ENCODE measurements at regions not wholly inside any gene's neighbourhood (a gene's known extent, or its start where the extent isn't known, plus 50 kb on each side); places are given as distances from the start of the nearest gene placed in this dataset.

GRCh38 chr14:71646518-71646917, 285.7 kb upstream of the RGS6 start:
- Histone ChIP-seq H2AFZ (ENCODE audit: low read depth) (no peak overlapping the region), H3K79me2 (ENCODE audit: insufficient read depth, low read depth) (no peaks in the 10 kb centered on the region), H3K36me3 (ENCODE audit: insufficient read depth) (no peaks in the 10 kb centered on the region), H3K9ac (no peak overlapping the region), H4K20me1 (ENCODE audit: insufficient read depth) (no peaks in the 10 kb centered on the region), H3K4me2 (no peak overlapping the region), H3K4me1 (ENCODE audit: low read depth, poor library complexity, severe bottlenecking) (no peaks in the 10 kb centered on the region), H3K27me3 (ENCODE audit: insufficient read depth, low read depth) (no peaks in the 10 kb centered on the region), H3K27ac (no peak overlapping the region), H3K4me3 (IDR thresholded peaks at IDR 0.05; ENCODE audit: insufficient read depth, low read depth, low read length) (no peak overlapping the region)
- TF ChIP-seq, protein P1, sequence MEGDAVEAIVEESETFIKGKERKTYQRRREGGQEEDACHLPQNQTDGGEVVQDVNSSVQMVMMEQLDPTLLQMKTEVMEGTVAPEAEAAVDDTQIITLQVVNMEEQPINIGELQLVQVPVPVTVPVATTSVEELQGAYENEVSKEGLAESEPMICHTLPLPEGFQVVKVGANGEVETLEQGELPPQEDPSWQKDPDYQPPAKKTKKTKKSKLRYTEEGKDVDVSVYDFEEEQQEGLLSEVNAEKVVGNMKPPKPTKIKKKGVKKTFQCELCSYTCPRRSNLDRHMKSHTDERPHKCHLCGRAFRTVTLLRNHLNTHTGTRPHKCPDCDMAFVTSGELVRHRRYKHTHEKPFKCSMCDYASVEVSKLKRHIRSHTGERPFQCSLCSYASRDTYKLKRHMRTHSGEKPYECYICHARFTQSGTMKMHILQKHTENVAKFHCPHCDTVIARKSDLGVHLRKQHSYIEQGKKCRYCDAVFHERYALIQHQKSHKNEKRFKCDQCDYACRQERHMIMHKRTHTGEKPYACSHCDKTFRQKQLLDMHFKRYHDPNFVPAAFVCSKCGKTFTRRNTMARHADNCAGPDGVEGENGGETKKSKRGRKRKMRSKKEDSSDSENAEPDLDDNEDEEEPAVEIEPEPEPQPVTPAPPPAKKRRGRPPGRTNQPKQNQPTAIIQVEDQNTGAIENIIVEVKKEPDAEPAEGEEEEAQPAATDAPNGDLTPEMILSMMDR (conservative IDR thresholded peaks at IDR 0.05; ENCODE audit: low read depth, low read length): no peak

DNA sequence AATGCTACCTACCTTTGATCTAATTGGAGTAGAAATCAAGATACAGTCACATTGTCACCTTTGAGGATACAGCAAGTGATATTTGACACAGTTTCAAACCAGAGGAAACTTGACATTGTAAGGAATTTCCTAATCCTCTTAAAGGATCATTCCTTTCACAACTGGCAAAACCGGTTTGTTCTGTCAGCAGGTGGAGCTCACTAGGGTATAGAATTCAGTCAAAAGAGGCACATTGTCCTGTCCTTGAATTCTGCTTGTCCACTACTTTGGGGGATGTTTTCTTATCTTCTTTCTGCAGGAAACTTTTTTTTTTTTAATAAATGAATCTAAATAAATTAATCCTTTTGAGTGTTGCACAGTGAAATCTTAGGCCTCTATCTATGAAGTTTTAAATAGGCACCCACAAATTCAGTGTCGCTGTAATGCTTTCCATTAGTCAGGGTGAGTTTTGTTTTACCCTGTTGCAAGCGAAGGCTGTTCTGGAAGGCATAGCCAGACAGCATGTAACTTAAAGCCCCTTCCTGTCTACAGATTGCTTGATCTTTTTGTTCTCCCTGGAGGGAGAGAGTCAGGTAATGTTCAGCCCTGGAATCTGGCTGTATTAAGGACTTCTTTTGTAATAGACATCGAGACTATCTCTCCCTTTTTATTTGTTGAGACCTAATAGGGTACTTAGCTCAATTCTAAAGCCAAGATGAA, 285.0 kb upstream of the RGS6 start:
- no peaks in the 10 kb centered on the region for H3K36me3 ChIP-seq (ENCODE audit: insufficient read depth)
- H3K27ac ChIP-seq: no peak overlapping the region
- no peak overlapping the region for H3K4me2 ChIP-seq
- TF ChIP-seq, protein P1 (conservative IDR thresholded peaks at IDR 0.05; ENCODE audit: low read depth, low read length): no peak
- H4K20me1 ChIP-seq (ENCODE audit: insufficient read depth): no peaks in the 10 kb centered on the region
- no peak overlapping the region for H3K4me3 ChIP-seq (IDR thresholded peaks at IDR 0.05; ENCODE audit: insufficient read depth, low read depth, low read length)
- no peaks in the 10 kb centered on the region for H3K79me2 ChIP-seq (ENCODE audit: insufficient read depth, low read depth)
- H3K27me3 ChIP-seq (ENCODE audit: insufficient read depth, low read depth): no peaks in the 10 kb centered on the region
- no peaks in the 10 kb centered on the region for H3K4me1 ChIP-seq (ENCODE audit: low read depth, poor library complexity, severe bottlenecking)
- no peak overlapping the region for H3K9ac ChIP-seq
- H2AFZ ChIP-seq (ENCODE audit: low read depth): no peak overlapping the region

DNA sequence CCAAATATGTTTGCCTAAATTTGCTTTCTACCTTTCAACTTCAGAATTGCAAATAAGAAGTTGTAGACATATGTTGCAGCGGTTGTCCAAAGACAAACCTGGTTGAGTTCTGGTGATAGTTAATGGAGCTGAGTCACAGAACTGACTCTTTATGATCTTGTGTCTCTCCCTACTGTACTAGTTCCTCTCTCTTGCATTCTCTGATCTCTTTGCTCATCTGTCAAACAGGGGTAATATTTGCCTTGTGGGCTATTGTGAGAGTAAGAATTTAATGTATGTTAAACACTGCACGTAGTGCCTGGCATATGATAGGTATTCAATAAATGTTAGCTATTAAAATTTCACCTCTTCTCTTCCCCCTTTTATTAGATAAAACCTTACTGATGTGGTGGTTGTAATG, 283.5 kb upstream of the RGS6 start:
- H4K20me1 ChIP-seq (ENCODE audit: insufficient read depth): no peaks in the 10 kb centered on the region
- H3K4me2 ChIP-seq: no peak overlapping the region
- H3K27me3 ChIP-seq (ENCODE audit: insufficient read depth, low read depth): no peaks in the 10 kb centered on the region
- H3K79me2 ChIP-seq (ENCODE audit: insufficient read depth, low read depth): no peaks in the 10 kb centered on the region
- no peaks in the 10 kb centered on the region for H3K4me1 ChIP-seq (ENCODE audit: low read depth, poor library complexity, severe bottlenecking)
- no peaks in the 10 kb centered on the region for H3K36me3 ChIP-seq (ENCODE audit: insufficient read depth)
- H2AFZ ChIP-seq (ENCODE audit: low read depth): no peak overlapping the region
- TF ChIP-seq, protein P1 (conservative IDR thresholded peaks at IDR 0.05; ENCODE audit: low read depth, low read length): no peak
- no peak overlapping the region for H3K27ac ChIP-seq
- H3K4me3 ChIP-seq (IDR thresholded peaks at IDR 0.05; ENCODE audit: insufficient read depth, low read depth, low read length): no peak overlapping the region
- no peak overlapping the region for H3K9ac ChIP-seq

- H2AFZ ChIP-seq (ENCODE audit: low read depth): no peak overlapping the region
- H3K36me3 ChIP-seq (ENCODE audit: insufficient read depth): no peaks in the 10 kb centered on the region
- H3K27ac ChIP-seq: no peak overlapping the region
- no peaks in the 10 kb centered on the region for H3K4me1 ChIP-seq (ENCODE audit: low read depth, poor library complexity, severe bottlenecking)
- H4K20me1 ChIP-seq (ENCODE audit: insufficient read depth): no peaks in the 10 kb centered on the region
- H3K4me2 ChIP-seq: no peak overlapping the region
- no peaks in the 10 kb centered on the region for H3K27me3 ChIP-seq (ENCODE audit: insufficient read depth, low read depth)
- H3K4me3 ChIP-seq (IDR thresholded peaks at IDR 0.05; ENCODE audit: insufficient read depth, low read depth, low read length): no peak overlapping the region
- H3K9ac ChIP-seq: no peak overlapping the region
- no peaks in the 10 kb centered on the region for H3K79me2 ChIP-seq (ENCODE audit: insufficient read depth, low read depth)
- TF ChIP-seq, protein P1 (conservative IDR thresholded peaks at IDR 0.05; ENCODE audit: low read depth, low read length): no peak
Observed at GRCh38 chr14:71650187-71650755, 282.0 kb upstream of the RGS6 start.
